GM23338 (cell line): ENCODE measurements at regions not wholly inside any gene's neighbourhood (a gene's known extent, or its start where the extent isn't known, plus 50 kb on each side); places are given as distances from the start of the nearest gene placed in this dataset.

Experiments
- ATAC-seq: fragments of 200-7000 bp; cut with Tn5 transposase; 3 replicates; pipeline ENCODE4 v1.9.1; 2020
- DNase-seq: peaks from one replicate; pipeline ENCODE4 v3.0.0-alpha.2; 2015; ENCODE audit warnings: low spot score
- H2AFZ ChIP-seq: fragments of 200-600 bp; sonication (generic); 2 replicates; pipeline ENCODE4 v1.8.0; 2016; ENCODE audit warnings: antibody characterized with exemption, mild to moderate bottlenecking, moderate library complexity
- H3F3A ChIP-seq: fragments of 200-600 bp; sonication (generic); replicated peaks from 2 replicates; pipeline ENCODE4 v1.8.0; 2017; ENCODE audit warnings: antibody characterized with exemption, mixed run types, low read depth
- H3K27ac ChIP-seq: fragments of 200-600 bp; sonication (generic); 2 replicates; pipeline ENCODE4 v1.6.1; 2016; ENCODE audit warnings: low read depth
- H3K27me3 ChIP-seq: fragments of 200-600 bp; sonication (generic); 2 replicates; pipeline ENCODE4 v1.8.0; 2016; ENCODE audit warnings: mild to moderate bottlenecking, mixed run types, moderate library complexity; ENCODE audit not compliant: insufficient read depth
- H3K36me3 ChIP-seq: fragments of 200-600 bp; sonication (generic); 2 replicates; pipeline ENCODE4 v1.8.0; 2016; ENCODE audit warnings: mild to moderate bottlenecking; ENCODE audit not compliant: insufficient read depth
- H3K4me1 ChIP-seq: fragments of 200-600 bp; sonication (generic); 2 replicates; pipeline ENCODE4 v1.8.0; 2016; ENCODE audit warnings: mild to moderate bottlenecking, moderate library complexity; ENCODE audit not compliant: insufficient read depth
- H3K4me2 ChIP-seq: fragments of 200-600 bp; sonication (generic); 2 replicates; pipeline ENCODE4 v1.7.1; 2017; ENCODE audit warnings: mixed run types
- H3K4me3 ChIP-seq: fragments of 200-600 bp; sonication (generic); 2 replicates; pipeline ENCODE4 v1.6.1; 2016; ENCODE audit warnings: mixed run types
- H3K79me2 ChIP-seq: fragments of 200-600 bp; sonication (generic); replicated peaks from 2 replicates; pipeline ENCODE4 v1.8.0; 2017; ENCODE audit warnings: mild to moderate bottlenecking; ENCODE audit not compliant: insufficient read depth
- H3K9me2 ChIP-seq: fragments of 200-600 bp; sonication (generic); 2 replicates; pipeline ENCODE4 v1.8.0; 2017; ENCODE audit not compliant: insufficient read depth
- H4K20me1 ChIP-seq: fragments of 200-600 bp; sonication (generic); replicated peaks from 2 replicates; pipeline ENCODE4 v1.8.0; 2017; ENCODE audit warnings: mild to moderate bottlenecking; ENCODE audit not compliant: insufficient read depth
- H3K27ac Mint-ChIP-seq: 2 replicates; pipeline ENCODE4 v1.8.0; 2020; ENCODE audit warnings: inconsistent platforms, mild to moderate bottlenecking, moderate library complexity, mixed read lengths
- H3K27me3 Mint-ChIP-seq: 3 replicates; pipeline ENCODE4 v1.8.0; 2022; ENCODE audit warnings: low read depth, mild to moderate bottlenecking, moderate library complexity, mixed read lengths, inconsistent platforms; ENCODE audit not compliant: insufficient read depth, poor library complexity
- H3K36me3 Mint-ChIP-seq: 3 replicates; pipeline ENCODE4 v1.8.0; 2021; ENCODE audit warnings: low read depth, mild to moderate bottlenecking, inconsistent platforms, moderate library complexity, mixed read lengths
- H3K4me1 Mint-ChIP-seq: 3 replicates; pipeline ENCODE4 v1.8.0; 2020; ENCODE audit warnings: mild to moderate bottlenecking, inconsistent platforms, mixed read lengths
- H3K4me3 Mint-ChIP-seq: 3 replicates; pipeline ENCODE4 v1.8.0; 2021; ENCODE audit warnings: moderate library complexity, mild to moderate bottlenecking, inconsistent platforms, mixed read lengths
- H3K9me3 Mint-ChIP-seq: 3 replicates; pipeline ENCODE4 v1.8.0; 2020; ENCODE audit warnings: moderate library complexity, mild to moderate bottlenecking, inconsistent platforms, mixed read lengths
- CTCF ChIP-seq, 2 experiments: fragments of 200-600 bp in 1 of 2; sonication (generic) in 1 of 2; conservative IDR thresholded peaks; 2 replicates each; pipeline versions ENCODE4 v1.5.1 to v1.6.1; 2016 to 2017; ENCODE audit warnings: antibody characterized with exemption in 2 of 2, low read depth in 2 of 2, mild to moderate bottlenecking in 2 of 2, moderate library complexity in 1 of 2
- EZH2 ChIP-seq: fragments of 200-600 bp; sonication (generic); IDR thresholded peaks from one replicate; pipeline ENCODE4 v1.8.0; 2017; ENCODE audit warnings: antibody characterized with exemption, mild to moderate bottlenecking, low read depth; ENCODE audit not compliant: unreplicated experiment
- EZH2phosphoT487 ChIP-seq: fragments of 200-600 bp; sonication (generic); IDR thresholded peaks from one replicate; pipeline ENCODE4 v1.8.1; 2018; ENCODE audit warnings: antibody characterized with exemption; ENCODE audit not compliant: unreplicated experiment
- JUNB ChIP-seq: IDR thresholded peaks from one replicate; pipeline ENCODE4 v1.6.1; 2016; ENCODE audit warnings: antibody characterized with exemption; ENCODE audit not compliant: unreplicated experiment
- NANOG ChIP-seq: IDR thresholded peaks from 2 replicates; pipeline ENCODE4 v1.6.1; 2016; ENCODE audit warnings: antibody characterized with exemption, borderline replicate concordance
- STAT1 ChIP-seq: IDR thresholded peaks from one replicate; pipeline ENCODE4 v1.6.1; 2016; ENCODE audit warnings: antibody characterized with exemption; ENCODE audit not compliant: unreplicated experiment
- ZNF331 ChIP-seq: fragments of 250-450 bp; sonication (Bioruptor Pico); IDR thresholded peaks from 2 replicates; pipeline ENCODE4 v1.5.0; 2020; ENCODE audit warnings: low read depth, mild to moderate bottlenecking, moderate library complexity
- ZNF462 ChIP-seq: fragments of 250-450 bp; sonication (Bioruptor Pico); IDR thresholded peaks from 2 replicates; pipeline ENCODE4 v1.5.0; 2020; ENCODE audit warnings: mild to moderate bottlenecking, moderate library complexity

DNA sequence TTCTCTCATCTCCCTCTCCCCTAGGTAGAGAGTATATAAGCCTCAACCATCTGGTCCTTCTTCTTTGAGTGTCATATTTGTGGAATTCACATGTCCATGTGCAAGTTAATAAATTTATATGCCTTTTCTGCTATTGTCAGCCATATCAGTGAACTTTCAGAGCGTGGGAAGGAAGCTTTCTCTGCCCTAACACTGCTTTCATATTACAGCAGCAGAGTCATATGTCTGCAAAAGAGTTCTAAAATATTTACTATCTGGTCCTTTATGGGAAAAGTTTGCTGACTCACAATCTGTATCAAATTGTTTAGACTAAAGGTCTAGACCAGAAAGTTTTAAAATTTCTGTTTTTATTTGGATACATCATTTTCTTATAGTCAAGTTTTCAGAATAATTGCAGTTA lies 669.0 kb downstream of the LRRC70 start:
- ATAC-seq: no peak
- Mint-ChIP-seq H3K4me3 (no peak overlapping the region), H3K27ac (no peak overlapping the region), H3K4me1 (peaks cover 5% of the 10 kb centered on the region; the same call in 2 of the 3 replicates), H3K9me3 (no peaks in the 10 kb centered on the region), H3K27me3 (peaks cover 10% of the 10 kb centered on the region), H3K36me3 (no peaks in the 10 kb centered on the region)
- no peaks in the 10 kb centered on the region for H3K79me2 ChIP-seq
- TF ChIP-seq STAT1 (no peak), CTCF (conservative IDR thresholded peaks at IDR 0.05; ENCODE audit: low read depth in 2 of 2) (no peak), EZH2 (no peak), EZH2phosphoT487 (no peak)
- DNase-seq: no peak
- no peaks in the 10 kb centered on the region for H3K27me3 ChIP-seq
- no peaks in the 10 kb centered on the region for H3K36me3 ChIP-seq
- no peak overlapping the region; the same call in 1 of the 2 replicates for H2AFZ ChIP-seq
- no peak overlapping the region for H3K4me3 ChIP-seq
- H3K4me1 ChIP-seq: peaks cover 9% of the 10 kb centered on the region; the same call in 1 of the 2 replicates
- no peaks in the 10 kb centered on the region for H4K20me1 ChIP-seq
- H3F3A ChIP-seq: no peaks in the 10 kb centered on the region
- H3K4me2 ChIP-seq: no peak overlapping the region
- H3K9me2 ChIP-seq: 0 out of 2 replicates have a peak, but pooled peaks cover 6% of the 10 kb centered on the region
- no peak overlapping the region for H3K27ac ChIP-seq

- ATAC-seq: no peak
- H3K79me2 ChIP-seq: no peaks in the 10 kb centered on the region
These were observed 666.7 kb downstream of the LRRC70 start for GRCh38 chr5:63245271-63245670.

More at GRCh38 chr5:63245271-63245670, 666.7 kb downstream of the LRRC70 start:
- Mint-ChIP-seq H3K4me1 (no peaks in the 10 kb centered on the region), H3K36me3 (no peaks in the 10 kb centered on the region), H3K27me3 (peaks cover 10% of the 10 kb centered on the region), H3K27ac (no peak overlapping the region), H3K4me3 (no peak overlapping the region), H3K9me3 (no peaks in the 10 kb centered on the region)
- H4K20me1 ChIP-seq: no peaks in the 10 kb centered on the region
- no peak for DNase-seq
- H3K4me3 ChIP-seq: no peak overlapping the region
- H3F3A ChIP-seq: no peaks in the 10 kb centered on the region
- H3K4me1 ChIP-seq: no peaks in the 10 kb centered on the region
- 0 out of 2 replicates have a peak, but pooled peaks cover 6% of the 10 kb centered on the region for H3K9me2 ChIP-seq
- H3K4me2 ChIP-seq: no peak overlapping the region
- TF ChIP-seq NANOG (no peak), ZNF462 (CRISPR knock-in tag) (no peak), STAT1 (no peak), ZNF331 (CRISPR knock-in tag) (no peak), JUNB (no peak)
- no peak overlapping the region for H2AFZ ChIP-seq
- no peak overlapping the region for H3K27ac ChIP-seq
- no peaks in the 10 kb centered on the region for H3K27me3 ChIP-seq
- no peaks in the 10 kb centered on the region for H3K36me3 ChIP-seq
